ENCODE measurements at regions not wholly inside any gene's neighbourhood (a gene's known extent, or its start where the extent isn't known, plus 50 kb on each side); places are given as distances from the start of the nearest gene placed in this dataset.

DNA sequence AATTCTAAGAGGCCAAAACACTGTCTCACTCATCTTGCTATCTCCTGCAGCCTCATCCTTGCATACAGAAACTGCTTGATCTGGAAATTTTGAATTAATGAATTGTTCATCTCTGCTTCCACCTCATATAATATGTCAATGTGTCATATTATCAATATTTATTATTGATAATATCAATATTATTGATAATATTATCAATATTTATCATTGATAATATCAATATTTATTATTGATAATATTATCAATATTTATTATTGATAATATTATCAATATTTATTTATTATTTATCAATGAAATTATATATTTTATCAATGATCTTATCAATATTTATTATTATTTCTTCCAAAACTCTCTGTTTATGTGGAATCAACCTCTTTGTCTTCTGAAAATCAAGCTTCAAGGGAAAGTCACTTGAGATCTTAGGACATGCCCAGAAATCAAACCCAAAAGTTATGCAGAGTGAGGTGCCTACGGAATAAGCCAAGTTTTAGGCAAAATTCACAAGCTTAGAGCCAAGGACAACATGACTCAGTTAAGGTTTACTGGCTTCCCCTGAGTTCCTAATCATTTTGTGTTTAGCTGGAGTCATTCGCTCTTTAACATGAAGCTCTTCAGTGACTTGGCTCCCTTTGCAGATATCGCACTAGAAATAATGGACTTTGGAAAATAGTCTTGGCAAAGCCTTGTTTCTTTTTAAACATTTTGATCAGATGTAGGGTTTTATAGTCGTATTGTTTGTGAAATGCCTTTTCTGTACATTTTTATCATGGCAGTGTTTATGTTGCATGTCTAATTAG, 297.1 kb upstream of the RARB start (continued):
- TF ChIP-seq CTBP2 (IDR thresholded peaks at IDR 0.05; ENCODE audit: borderline replicate concordance, insufficient read depth, insufficient read length, low read length): no peak
- no peak for TF ChIP-seq SIN3A (conservative IDR thresholded peaks at IDR 0.05 in 1 of 2, IDR thresholded peaks at IDR 0.05 in 1 of 2; ENCODE audit: low read depth in 1 of 2, low read length in 2 of 2)
- TF ChIP-seq, protein P1, sequence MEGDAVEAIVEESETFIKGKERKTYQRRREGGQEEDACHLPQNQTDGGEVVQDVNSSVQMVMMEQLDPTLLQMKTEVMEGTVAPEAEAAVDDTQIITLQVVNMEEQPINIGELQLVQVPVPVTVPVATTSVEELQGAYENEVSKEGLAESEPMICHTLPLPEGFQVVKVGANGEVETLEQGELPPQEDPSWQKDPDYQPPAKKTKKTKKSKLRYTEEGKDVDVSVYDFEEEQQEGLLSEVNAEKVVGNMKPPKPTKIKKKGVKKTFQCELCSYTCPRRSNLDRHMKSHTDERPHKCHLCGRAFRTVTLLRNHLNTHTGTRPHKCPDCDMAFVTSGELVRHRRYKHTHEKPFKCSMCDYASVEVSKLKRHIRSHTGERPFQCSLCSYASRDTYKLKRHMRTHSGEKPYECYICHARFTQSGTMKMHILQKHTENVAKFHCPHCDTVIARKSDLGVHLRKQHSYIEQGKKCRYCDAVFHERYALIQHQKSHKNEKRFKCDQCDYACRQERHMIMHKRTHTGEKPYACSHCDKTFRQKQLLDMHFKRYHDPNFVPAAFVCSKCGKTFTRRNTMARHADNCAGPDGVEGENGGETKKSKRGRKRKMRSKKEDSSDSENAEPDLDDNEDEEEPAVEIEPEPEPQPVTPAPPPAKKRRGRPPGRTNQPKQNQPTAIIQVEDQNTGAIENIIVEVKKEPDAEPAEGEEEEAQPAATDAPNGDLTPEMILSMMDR (IDR thresholded peaks at IDR 0.05; ENCODE audit: control extremely low read depth in 1 of 3, insufficient read depth in 1 of 3, low read depth in 1 of 3, low read length in 3 of 3): no peak
- TF ChIP-seq SUZ12 (IDR thresholded peaks at IDR 0.05; ENCODE audit: low read length): no peak
- TF ChIP-seq CHD2 (IDR thresholded peaks at IDR 0.05; ENCODE audit: low read length): no peak

All from H1 (cell line).